Skeletal muscle cell (primary cell): ENCODE measurements at regions not wholly inside any gene's neighbourhood (a gene's known extent, or its start where the extent isn't known, plus 50 kb on each side); places are given as distances from the start of the nearest gene placed in this dataset.
A peak's percentile ranks its signal among the peaks of the same experiment; 100 is the strongest.
"Not testable (repeated sequence)": the region's sequence is repeated elsewhere in the genome, so short reads cannot be mapped to it uniquely, and the experiment has no call there.

Experiments
- DNase-seq: peaks from one replicate; pipeline ENCODE4 v3.0.0-alpha.2; 2010; ENCODE audit warnings: low read depth
- H3K4me3 ChIP-seq: 2 replicates; pipeline ENCODE4 v1.5.1; 2011; ENCODE audit warnings: low read depth, mild to moderate bottlenecking, control low read depth, low read length, moderate library complexity

DNA sequence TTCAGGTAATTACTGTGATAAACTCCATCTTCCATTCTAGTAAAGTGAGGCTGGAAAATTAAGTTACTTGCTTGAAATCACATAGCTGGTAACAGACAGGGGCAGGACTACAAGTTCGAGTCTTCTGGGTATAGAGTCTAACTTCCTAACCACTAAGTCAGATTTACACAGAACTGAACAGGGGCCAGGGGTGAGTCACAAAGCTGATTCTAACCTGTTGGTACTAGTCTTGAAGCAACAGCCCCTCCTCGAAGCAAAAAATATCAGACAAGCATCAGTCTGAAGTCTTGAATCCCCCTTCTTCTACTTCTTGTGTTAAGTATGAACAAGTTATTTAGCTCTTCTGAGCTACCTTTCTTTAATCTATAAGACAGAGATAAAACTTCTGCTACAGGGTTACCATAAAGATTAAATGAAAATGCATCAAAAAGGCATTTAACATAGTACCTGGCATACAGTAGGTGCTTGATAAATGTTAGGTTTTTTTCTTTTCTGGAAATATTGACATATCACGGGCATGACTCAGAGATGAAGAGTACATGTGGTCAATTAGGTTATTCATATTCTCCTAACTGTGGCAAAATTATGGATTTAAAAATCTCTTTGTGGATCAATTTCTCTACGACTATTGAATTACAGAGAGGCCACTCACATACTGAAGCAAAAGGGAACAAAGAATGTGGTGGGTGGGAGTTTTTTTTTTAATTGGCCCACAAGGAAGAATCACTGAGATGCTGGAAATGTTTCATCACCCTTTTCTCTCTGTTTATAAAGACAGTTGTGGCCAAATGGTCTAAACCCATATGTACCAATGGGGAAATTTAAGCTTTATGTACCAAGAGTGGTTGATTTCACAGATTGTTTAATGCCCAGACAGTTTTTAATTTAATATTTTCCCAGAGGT lies 266.9 kb upstream of the DYNLRB2 start:
- DNase-seq, result peak; percentile 71
- no peak overlapping the region for H3K4me3 ChIP-seq

DNA sequence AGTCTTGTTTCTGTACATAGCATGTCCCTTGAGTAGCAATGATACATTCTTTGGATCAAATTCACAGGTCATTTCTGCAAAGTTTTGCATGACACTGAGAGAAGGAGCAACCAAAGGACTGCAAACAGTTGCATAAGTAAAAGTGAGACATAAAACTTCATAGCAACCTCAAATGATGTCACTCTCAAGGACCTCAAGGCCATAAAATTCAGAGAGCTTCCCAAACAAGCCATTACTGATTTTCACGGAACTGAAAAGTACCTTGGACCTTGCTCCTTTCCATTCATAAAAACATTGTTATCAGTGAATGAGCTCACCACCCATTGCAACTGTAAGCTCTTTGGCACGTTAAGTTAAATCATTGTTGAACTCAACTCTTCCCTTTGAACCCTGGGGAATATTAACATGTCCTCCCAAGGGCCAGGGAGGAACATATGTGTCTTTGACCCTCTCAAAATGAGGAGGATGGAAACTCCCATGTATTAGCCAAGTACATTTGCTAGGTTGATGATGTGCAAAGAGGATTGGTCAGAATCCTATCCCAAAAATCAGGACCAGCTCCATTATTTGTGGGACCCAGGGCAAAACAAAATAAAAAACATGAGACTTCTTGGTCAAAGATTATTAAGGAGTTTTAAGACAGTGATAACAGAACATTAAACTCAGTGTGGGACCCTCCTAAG lies 275.0 kb upstream of the DYNLRB2 start:
- H3K4me3 ChIP-seq, result no peak overlapping the region
- peak; percentile 75 for DNase-seq

DNA sequence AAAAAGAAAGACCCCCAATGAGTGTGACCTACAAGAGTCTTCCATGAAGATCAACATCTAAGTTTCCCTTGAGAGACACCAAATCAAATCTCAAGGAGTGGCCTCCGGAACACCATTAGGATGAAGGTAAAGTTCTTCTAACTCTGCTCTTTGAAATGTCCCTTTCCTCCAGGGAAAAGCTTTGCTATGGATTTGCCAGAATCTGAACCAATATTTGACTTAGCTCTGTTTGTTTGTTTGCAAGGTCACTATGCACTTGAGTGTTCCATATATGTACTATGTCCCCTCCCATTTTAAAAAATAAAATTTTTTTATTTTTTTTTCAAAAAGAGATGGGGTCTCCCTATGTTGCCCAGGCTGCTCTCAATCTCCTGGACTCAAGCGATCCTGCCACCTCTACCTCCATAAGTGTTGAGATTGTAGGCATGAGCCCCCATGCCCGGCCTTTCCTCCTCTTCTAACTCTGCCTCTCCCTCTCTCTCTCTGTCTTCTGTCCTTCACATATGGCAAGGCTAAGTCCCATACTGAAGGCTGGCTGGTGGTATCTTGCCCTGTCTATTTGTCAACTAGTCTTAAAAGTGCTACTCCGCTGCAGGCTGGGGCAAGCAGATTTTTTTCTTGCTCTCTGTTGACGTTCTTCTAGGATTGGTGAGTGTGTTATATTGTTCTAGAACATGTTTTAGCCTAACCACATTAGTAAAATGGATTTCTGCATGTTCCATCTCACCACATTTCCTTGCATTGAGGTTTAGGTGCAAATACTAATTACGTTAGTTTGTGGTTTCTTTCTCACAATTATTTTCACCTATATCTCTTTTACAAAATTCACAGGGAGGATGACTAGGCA lies 276.7 kb upstream of the DYNLRB2 start:
- no peak overlapping the region for H3K4me3 ChIP-seq
- no peak for DNase-seq

DNA sequence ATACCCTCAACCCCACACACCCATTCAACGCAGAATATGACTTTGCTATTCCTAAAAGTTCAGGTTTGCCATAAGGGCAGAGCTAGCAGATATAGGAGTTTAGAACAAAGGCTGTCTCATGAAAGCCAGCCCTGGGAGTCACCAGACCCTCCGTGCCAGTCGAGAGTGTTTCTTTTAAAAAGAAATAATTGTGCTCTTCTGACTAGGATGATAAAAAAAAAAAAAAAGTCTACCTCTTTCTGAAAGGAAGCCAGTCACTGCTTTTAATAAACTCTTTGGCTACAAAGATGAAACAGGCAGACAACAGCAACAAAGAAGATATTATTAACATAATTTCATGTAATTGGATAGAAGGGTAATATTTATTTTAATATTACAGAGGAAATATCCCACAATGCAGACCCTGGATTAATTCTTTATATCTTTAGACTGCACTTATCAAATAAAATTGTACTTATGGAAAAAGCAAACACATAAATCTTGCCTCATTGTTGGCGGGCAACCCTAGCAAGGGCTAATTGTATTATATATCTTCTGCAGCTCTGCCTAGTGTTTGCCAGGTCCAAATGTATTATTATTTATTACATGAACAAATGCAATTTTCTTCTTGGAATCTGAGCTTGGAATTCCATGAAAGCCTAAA lies 277.5 kb upstream of the DYNLRB2 start:
- no peak for DNase-seq
- H3K4me3 ChIP-seq, result no peak overlapping the region

DNA sequence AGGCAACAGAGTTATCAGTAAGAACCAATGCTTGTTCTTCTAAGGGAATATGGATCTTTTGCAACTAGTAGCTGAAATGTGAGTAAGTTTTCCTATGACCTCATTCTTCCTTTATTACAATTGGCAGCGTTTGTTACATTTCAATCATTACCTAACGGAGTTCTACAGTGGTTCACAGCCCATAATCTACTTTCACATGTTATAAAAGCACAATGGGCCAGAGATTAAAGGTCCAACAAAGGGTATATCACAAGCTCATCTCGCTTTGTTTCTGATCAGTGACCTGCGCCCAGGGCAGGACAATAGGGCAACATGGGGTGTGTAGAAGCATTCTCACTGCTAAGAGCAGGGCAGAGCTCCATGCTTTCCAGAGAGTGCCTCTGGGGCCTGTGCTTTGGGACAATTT lies 279.9 kb upstream of the DYNLRB2 start:
- no peak for DNase-seq
- H3K4me3 ChIP-seq, result no peak overlapping the region

DNA sequence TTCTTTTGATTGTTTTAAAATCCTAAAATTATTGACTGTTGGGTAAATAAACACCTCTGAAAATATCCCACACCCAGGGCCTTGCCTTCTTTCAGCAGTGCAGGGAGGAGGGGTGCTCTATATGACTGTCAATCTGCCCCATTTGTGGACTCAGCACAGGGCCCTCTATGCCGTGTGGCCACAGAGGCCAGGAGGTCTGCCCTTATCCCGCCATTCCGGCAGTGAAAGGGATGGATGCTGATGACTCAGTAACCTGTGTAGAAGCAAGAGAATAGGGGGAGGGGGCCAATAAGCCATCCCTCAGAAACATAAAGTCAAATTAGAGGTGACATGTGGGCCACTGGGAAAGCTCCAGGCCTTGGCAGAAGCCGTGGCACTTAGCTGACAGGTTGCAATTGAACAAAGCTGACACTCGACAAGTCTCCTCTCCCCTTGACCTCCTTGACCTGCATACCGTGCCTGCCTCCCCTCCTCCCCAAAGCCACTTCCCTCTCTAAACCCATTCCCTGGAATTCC lies 281.4 kb upstream of the DYNLRB2 start:
- DNase-seq, result no peak
- no peak overlapping the region for H3K4me3 ChIP-seq

DNA sequence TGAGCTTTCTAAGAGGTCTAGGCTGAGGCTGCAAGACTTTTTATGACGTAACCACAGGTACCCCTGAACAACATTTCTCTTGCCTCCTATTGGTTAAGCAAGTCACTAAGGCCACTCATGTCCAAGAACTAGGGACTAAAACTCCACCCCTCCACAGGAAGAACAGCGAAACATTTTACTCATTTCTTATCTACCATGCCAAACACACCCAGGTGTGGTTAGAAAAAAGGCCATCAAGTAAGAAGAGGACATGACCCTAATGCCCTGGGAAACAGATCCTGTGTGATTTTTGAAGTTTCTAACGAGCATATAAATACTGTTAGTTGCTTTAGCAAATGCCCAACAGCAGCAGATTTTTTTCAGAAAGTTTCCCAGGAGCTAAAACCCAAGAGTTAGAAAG lies 282.4 kb upstream of the DYNLRB2 start:
- H3K4me3 ChIP-seq, result no peak overlapping the region
- DNase-seq, result no peak

DNA sequence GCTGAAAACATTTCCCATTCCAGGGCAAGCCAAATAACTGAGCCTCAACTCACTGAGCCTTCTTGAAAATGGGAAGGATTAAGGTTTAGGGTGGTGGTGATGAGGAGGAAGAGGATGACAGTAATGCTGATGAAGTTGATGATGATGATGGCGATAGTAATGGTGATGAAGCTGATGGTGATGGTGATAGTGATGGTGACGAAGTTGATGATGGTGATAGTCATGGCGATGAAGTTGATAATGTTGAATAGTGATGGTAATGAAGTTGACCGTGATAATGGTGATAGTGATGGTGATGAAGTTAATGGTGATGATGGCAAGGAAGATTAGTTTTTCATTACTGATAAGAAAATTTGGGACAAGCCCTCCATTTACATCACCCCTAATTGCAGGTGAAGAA lies 285.8 kb upstream of the DYNLRB2 start:
- H3K4me3 ChIP-seq, result no peak overlapping the region
- DNase-seq, result no peak

DNA sequence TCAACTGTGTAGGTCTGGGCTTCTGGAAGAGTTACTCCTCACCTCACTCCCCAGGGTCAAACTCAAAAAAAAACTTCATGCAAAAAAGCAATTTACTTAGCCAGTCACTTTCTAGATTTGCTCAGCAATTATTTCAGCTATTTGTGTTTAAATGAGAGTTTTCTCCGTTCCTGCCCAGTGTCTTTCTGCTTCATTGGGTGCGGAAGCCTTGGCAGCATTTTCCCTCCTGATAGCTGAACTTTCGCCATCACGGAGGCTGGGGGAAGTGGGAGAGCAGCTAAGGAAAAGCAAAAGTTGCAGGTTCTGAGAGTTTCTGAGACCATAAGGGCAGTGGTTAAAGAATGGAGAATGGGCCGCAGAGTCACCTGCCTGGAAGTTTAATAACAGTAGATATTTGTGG lies 287.1 kb upstream of the DYNLRB2 start:
- H3K4me3 ChIP-seq, result no peak overlapping the region
- DNase-seq, result no peak

DNA sequence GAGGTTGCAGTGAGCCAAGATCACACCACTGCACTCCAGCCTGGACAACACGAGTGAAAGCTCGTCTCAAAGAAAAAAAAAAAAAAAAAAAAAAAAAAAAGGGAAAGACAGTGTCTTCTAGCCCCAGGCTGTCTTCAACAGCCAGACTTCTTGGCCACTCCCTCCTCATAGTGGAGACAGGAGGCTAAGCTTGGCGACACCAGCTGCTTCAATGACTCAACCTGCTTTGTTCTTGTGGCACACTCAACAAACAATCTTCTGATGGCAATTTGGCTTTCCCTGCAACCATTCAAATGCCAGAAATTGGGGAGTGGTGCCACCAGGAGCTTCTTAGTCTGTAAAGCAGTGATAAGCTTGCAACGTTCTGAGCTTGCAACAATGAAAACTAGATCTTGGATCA lies 290.4 kb upstream of the DYNLRB2 start:
- no peak overlapping the region for H3K4me3 ChIP-seq
- DNase-seq, result no peak

DNA sequence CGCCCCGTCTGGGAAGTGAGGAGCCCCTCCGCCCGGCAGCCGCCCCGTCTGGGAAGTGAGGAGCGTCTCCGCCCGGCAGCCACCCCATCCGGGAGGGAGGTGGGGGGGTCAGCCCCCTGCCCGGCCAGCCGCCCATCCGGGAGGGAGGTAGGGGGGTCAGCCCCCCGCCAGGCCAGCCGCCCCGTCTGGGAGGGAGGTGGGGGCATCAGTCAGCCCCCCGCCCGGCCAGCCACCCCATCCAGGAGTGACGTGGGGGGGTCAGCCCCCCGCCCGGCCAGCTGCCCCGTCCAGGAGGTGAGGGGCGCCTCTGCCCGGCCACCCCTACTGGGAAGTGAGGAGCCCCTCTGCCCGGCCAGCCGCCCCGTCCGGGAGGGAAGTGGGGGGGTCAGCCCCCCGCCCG lies 297.5 kb upstream of the DYNLRB2 start:
- not testable (repeated sequence) for H3K4me3 ChIP-seq, DNase-seq

DNA sequence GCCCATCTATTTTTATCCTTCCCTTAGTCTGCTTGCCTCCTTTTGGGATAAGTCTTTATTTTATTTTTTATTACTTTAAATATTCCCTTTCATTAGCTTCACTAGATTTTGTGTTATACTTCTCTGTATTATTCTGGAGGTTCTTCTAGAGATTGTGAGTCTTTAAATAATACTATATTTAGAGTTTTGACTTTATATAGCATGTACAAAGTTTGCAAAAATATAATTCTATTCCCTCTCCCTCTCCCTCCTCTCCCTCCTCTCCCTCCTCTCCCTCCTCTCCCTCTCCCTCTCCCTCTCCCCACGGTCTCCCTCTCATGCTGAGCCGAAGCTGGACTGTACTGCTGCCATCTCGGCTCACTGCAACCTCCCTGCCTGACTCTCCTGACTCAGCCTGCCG lies 298.5 kb upstream of the DYNLRB2 start:
- not testable (repeated sequence) for DNase-seq

DNA sequence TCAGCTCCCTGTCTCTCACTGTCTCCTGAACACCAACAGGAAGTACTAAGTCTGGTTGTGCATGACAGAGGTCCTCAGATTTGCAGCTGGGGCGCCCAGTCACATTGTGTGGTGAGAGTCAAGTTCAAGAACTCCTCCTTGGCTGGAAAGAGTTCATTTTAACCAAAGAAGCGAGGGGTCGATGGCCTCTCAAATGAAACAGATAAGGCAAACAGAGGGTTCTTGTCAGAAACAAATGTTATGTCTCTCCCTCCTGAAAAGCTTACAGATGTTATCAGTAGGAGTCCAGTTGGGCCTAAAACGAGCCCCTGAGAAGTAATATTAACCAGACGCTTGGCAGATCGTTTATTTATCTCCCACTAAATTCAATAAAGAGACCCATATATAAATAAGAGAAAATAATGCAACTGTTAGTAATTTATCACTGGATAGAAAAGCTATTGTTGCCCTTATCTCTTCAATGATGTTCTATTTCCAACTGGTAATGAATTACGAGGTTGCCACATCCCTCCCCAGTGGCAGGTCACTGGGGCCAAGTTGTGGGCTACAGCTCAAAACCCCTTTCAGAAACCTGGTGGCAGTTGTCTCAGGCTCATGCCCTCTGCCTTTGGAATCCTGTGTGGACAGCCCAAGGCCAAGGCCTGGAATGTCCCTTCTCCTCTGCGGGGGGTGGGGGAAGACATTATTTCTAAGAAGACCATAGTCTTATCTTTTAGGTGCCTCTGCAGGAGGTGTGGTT lies 307.5 kb upstream of the DYNLRB2 start:
- no peak for DNase-seq
- no peak overlapping the region for H3K4me3 ChIP-seq

More for the DNA sequence above, 298.5 kb upstream of the DYNLRB2 start:
- not testable (repeated sequence) for H3K4me3 ChIP-seq

DNA sequence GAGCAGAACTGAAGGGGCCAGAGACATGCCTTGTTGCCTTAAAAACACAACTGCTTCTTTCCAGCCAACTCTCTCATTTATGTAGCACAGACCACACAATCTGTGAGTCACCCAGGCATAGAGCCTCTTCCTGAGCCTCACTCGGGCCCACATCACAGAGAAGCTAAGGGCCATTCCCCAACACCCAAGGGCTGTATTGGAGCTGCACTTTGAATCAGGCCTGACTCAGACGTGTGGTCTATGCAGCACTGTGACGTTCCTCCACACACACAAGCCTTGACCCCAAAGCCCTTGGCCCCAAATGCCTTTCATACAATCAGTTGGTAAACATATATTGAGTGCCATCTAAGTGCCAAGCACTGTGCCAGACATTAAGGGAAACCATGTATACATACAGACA lies 308.9 kb upstream of the DYNLRB2 start:
- DNase-seq, result peak; percentile 55
- H3K4me3 ChIP-seq, result no peak overlapping the region

DNA sequence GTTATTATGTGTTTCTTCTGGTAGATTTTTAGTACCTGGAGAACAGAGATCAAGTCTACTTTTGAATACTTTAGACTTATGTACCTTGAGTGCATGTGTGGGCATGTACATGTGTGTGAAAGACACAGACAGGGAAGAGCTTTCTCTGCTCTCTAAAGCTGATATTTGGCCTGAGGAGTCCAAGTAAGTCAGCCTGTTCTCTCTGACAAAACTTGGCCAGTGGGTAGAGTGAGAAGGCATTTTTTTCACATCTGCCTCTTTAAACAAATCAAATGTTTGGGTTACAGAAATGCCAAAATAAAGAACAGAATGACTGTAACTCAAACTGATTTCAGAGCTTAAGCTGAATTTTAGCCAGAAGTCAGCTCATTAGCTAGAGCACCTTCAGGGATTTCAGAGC lies 309.7 kb upstream of the DYNLRB2 start:
- DNase-seq, result no peak
- H3K4me3 ChIP-seq, result no peak overlapping the region

DNA sequence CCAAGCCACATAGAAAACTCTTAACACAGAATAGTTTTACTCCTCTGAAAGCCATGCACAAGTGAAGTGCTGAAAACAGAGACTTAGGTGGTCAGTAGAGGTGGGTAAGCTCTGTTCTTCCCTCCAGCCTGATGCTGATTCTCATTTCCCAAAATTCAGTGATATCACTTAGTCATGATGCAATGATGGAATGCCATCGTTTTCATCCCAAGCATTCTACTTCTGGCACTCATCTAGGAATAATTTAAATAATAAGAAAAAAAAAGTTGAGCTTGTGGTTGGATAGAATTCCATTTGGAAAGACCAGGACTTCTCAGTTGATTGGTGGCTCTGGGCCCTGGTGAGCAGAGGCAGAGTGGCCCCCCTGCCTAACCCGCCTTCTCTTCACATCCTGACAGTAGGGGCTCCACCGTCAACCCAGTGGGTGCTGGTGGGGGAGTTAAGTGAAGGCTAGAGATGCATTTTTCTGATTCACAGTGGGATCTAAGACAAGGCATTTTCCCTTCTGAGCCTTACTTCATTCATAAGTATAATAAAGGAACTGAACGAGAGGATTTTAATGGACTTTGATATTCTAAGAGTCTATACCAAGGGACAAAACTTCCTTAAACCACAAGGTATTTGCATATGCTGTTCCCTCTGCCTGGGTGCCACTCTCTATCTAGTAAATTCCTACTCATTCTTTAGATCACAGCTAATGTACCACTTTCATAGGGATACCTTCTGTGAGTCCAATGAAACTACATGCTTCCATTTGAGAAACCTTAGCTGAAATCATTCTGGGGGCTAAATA lies 310.3 kb upstream of the DYNLRB2 start:
- no peak overlapping the region for H3K4me3 ChIP-seq
- no peak for DNase-seq

DNA sequence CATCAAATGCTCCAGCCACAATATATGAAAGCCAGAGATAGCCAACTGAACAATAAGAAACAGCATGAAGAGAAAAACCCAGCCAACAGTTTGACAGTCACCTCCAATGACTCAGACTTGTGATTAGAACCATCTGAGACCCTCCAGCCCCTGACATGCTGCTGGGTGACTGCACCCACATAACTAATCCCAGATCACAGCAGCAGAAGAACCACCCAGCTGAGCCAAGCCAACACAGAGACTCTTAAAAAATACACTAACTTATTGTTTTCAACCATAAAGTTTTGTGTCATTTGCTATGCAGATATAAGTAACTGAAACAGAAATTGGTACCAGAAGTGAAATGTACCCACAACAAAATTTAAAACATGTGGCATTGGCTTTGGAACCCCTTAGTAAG lies 314.3 kb upstream of the DYNLRB2 start:
- no peak overlapping the region for H3K4me3 ChIP-seq
- DNase-seq, result no peak

DNA sequence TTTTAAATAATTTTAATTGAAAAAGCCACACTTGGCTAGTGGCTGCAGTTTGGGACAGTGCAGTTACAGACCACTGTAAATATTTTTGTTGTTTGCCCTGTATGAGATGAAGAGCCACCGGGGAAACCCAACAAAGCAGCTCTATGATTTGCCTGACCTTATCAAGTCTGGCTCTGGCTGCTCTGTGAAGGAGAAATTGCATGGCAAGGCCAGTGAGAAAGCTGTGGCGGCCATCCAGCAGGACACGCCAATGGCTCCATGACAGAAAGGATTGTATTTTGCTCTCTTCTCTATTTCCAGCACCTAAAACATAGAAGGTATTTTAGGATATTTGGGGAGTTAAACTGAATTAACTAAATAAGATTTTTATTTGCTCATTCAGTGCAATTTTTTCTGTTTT lies 330.0 kb upstream of the DYNLRB2 start:
- H3K4me3 ChIP-seq, result no peak overlapping the region
- DNase-seq, result no peak
